ENCODE measurements at regions not wholly inside any gene's neighbourhood (a gene's known extent, or its start where the extent isn't known, plus 50 kb on each side); places are given as distances from the start of the nearest gene placed in this dataset.

- TF ChIP-seq CTCF (IDR thresholded peaks at IDR 0.05), result no peak
- TF ChIP-seq POLR2AphosphoS5 (IDR thresholded peaks at IDR 0.05), result no peak
Observed at GRCh38 chrX:39017077-39017476, 215.8 kb downstream of the MID1IP1 start.

All from transverse colon (tissue), 4 donors.